Duodenal mucosa (tissue), 2 donors: ENCODE measurements at regions not wholly inside any gene's neighbourhood (a gene's known extent, or its start where the extent isn't known, plus 50 kb on each side); places are given as distances from the start of the nearest gene placed in this dataset.

Experiments
- H3K27ac ChIP-seq: one replicate; pipeline ENCODE4 v1.7.0; 2013; ENCODE audit warnings: low read depth, low read length
- H3K27me3 ChIP-seq, 2 donors: one replicate each; pipeline ENCODE4 v1.7.0; 2013; ENCODE audit warnings: low read length in 2 of 2, control low read depth in 1 of 2; ENCODE audit not compliant: insufficient read depth in 2 of 2, control insufficient read depth in 1 of 2
- H3K36me3 ChIP-seq, 2 donors: one replicate each; pipeline ENCODE4 v1.7.0; 2013; ENCODE audit warnings: low read length in 2 of 2, control low read depth in 1 of 2; ENCODE audit not compliant: insufficient read depth in 2 of 2, control insufficient read depth in 1 of 2
- H3K4me1 ChIP-seq, 2 donors: one replicate each; pipeline ENCODE4 v1.7.0; 2013; ENCODE audit warnings: low read length in 2 of 2, control low read depth in 1 of 2; ENCODE audit not compliant: insufficient read depth in 2 of 2, control insufficient read depth in 1 of 2
- H3K4me3 ChIP-seq, 2 donors: one replicate each; pipeline ENCODE4 v1.7.0; 2013; ENCODE audit warnings: low read length in 2 of 2, low read depth in 1 of 2
- H3K9ac ChIP-seq, 2 donors: one replicate each; pipeline ENCODE4 v1.7.0; 2013; ENCODE audit warnings: low read length in 2 of 2, low read depth in 1 of 2
- H3K9me3 ChIP-seq, 2 donors: one replicate each; pipeline ENCODE4 v1.7.0; 2013; ENCODE audit warnings: low read length in 2 of 2, control low read depth in 1 of 2; ENCODE audit not compliant: control insufficient read depth in 1 of 2

DNA sequence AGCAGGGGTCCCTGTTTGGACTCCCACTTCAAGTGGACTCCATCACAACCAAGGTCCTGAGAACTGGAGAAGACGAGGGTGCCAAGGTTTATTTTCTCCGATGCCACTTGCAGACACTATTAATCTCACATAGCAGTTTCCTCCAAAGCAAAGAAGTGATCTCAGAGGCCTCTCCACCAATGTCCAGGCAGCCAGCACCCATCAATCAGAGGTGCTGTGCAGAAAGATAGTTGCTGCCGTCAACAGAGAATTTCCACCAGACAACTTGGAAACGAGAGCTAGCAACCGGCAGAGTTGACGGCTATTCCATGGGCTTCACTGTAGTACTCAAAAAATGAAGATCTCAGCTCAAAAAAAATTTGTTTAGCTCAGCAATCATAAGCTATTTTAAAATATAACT, 438.6 kb upstream of the PFKP start:
- H3K4me3 ChIP-seq: no peak overlapping the region
- H3K36me3 ChIP-seq: no peaks in the 10 kb centered on the region
- no peak overlapping the region for H3K9ac ChIP-seq
- no peaks in the 10 kb centered on the region for H3K27me3 ChIP-seq
- no peak overlapping the region for H3K27ac ChIP-seq
- H3K4me1 ChIP-seq: no peaks in the 10 kb centered on the region
- H3K9me3 ChIP-seq: no peaks in the 10 kb centered on the region

DNA sequence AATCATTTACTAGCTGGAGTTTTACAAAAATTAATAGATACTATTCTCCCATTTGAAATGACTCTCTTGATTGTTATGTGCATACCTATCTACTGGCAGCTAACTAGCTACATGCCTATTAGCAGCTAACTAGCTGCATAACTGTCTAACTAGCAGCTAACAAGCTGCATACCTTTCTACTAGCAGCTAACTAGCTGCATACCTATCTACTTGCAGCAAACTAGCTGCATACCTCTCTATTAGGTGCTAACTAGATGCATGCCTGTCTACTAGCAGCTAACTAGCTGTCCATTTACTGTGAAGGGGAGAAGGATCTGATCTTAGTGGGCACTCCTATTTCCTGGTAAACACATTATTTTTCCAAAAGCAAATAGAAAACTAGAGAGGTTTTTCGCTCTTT, 439.4 kb upstream of the PFKP start:
- H3K36me3 ChIP-seq: no peaks in the 10 kb centered on the region
- no peaks in the 10 kb centered on the region for H3K9me3 ChIP-seq
- H3K27ac ChIP-seq: no peak overlapping the region
- H3K27me3 ChIP-seq: no peaks in the 10 kb centered on the region
- no peak overlapping the region for H3K4me3 ChIP-seq
- H3K9ac ChIP-seq: no peak overlapping the region
- no peaks in the 10 kb centered on the region for H3K4me1 ChIP-seq

DNA sequence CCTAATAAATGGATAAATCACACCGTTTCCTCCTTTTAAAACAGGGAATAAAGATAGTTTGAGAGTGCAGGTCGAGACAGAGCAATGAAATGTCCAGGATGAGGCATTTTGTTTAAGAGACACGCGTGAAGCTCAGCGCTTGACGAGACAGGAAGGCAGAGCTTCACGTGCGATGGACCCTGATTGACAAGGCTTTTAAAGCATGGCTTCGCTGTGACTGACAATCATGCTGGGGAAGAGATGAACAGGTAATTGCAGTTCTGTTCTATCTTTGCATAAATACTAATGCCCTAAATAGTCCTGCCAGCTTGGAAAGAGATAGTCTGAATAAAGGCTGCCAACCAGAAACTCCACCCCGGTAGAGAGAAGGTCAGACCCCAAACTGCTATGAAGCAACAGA, 442.3 kb upstream of the PFKP start:
- no peaks in the 10 kb centered on the region for H3K27me3 ChIP-seq
- no peak overlapping the region for H3K4me3 ChIP-seq
- no peak overlapping the region for H3K9ac ChIP-seq
- no peak overlapping the region for H3K27ac ChIP-seq
- no peaks in the 10 kb centered on the region for H3K4me1 ChIP-seq
- no peaks in the 10 kb centered on the region for H3K36me3 ChIP-seq
- H3K9me3 ChIP-seq: no peaks in the 10 kb centered on the region

DNA sequence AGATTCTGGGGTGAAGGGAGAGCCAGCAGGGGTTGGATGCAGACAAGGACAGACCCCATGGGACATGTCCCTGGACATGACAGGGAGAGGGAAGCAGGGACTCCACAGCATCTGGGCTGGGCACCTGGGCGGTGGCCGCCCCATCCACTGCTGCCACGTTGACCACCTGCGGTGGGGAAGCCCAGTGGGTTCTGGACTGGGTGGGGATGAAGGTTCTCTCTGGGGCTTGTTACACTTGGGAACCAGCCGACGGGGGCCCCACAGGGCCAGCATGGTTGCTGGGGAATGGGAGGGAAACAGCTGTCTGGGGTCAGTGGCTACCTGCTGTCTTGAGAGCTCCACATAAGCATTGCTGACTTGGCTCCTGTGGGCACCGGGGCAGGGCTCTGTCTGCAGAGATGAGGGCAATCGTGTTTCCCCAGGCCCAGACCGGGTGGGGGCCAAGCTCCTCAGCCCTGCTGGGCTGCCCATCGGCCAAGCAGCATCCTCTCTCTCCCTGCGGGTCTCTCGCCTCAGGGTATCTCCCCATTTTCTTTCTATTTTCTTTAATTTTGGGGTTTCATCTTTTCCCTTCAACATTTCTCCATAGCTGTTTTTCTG, 443.6 kb upstream of the PFKP start:
- no peak overlapping the region for H3K4me3 ChIP-seq
- no peaks in the 10 kb centered on the region for H3K36me3 ChIP-seq
- H3K27me3 ChIP-seq: no peaks in the 10 kb centered on the region
- no peaks in the 10 kb centered on the region for H3K4me1 ChIP-seq
- H3K9me3 ChIP-seq: no peaks in the 10 kb centered on the region
- no peak overlapping the region for H3K9ac ChIP-seq
- H3K27ac ChIP-seq: no peak overlapping the region

DNA sequence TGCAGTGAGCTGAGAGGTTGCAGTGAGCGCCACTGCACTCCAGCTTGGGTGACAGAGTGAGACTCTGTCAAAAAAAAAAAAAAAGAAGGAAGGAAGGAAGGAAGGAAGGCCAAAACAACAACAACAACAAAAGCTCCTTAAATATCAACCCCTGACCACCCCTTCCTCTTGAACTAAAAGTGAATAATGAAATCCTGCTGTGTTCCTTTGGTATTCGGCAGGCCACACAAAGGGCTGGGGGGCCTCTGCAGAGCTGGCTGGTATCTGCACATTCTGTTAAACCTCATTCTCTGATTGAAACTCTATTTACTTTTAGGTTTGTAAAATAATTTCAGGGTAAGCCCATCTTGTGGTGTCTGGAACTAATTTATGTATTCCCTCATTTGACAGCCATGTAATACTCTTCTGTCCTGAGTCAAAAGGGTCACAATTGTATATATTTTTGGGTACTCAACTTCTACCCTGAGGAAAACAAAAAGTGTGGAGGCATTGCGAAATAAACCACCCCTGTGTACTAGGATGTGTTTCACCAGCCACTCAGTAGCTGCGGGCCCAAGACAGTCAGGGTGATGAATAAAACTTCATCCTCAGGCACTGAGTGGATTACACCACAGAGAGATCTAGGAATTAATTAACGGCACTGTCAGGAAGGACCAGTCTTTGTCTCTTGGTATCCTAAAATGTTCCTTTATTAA, 446.4 kb upstream of the PFKP start:
- H3K4me3 ChIP-seq: no peak overlapping the region
- no peak overlapping the region for H3K27ac ChIP-seq
- H3K9ac ChIP-seq: no peak overlapping the region
- H3K36me3 ChIP-seq: no peaks in the 10 kb centered on the region
- H3K9me3 ChIP-seq: no peaks in the 10 kb centered on the region
- no peaks in the 10 kb centered on the region for H3K27me3 ChIP-seq
- H3K4me1 ChIP-seq: no peaks in the 10 kb centered on the region

DNA sequence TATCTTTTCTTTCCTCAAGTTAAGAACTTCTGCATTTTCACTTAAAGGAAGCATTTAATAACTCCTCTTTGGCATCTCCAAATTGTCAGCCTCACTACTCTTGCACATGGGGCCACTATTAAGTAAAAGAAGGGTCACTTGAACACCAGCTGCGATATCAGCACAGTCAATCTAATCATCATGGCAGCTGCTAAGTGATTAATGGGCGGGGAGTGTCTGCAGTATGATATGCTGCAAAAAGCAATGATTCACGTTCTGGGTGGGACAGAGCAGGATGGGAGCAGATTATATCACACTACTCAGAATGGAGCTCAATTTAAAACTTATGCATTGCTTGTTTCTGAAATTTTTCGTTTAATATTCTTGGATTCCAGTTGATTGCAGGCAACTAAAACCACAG, 447.4 kb upstream of the PFKP start:
- H3K27ac ChIP-seq: no peak overlapping the region
- H3K9me3 ChIP-seq: no peaks in the 10 kb centered on the region
- no peak overlapping the region for H3K9ac ChIP-seq
- no peaks in the 10 kb centered on the region for H3K36me3 ChIP-seq
- no peaks in the 10 kb centered on the region for H3K4me1 ChIP-seq
- H3K4me3 ChIP-seq: no peak overlapping the region
- H3K27me3 ChIP-seq: no peaks in the 10 kb centered on the region

DNA sequence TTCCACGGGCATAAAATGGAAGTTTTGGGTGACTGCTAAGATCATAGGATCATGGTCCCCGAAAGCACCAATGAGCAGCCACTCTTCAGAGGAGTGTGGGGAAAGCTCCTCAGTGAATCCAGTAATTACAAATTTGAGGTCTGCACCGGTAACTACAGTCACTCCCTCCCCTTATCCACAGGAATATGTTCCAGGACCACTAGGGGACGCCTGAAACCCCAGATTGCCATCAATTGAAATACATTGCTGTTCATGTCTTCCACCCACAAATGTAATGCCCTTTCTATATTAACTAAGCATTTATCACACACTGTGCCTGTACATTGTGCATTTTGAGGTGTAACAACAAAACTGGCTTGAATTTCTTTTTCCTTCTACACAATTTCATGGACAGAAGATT, 447.9 kb upstream of the PFKP start:
- no peaks in the 10 kb centered on the region for H3K27me3 ChIP-seq
- H3K27ac ChIP-seq: no peak overlapping the region
- no peaks in the 10 kb centered on the region for H3K36me3 ChIP-seq
- H3K9me3 ChIP-seq: no peaks in the 10 kb centered on the region
- H3K9ac ChIP-seq: no peak overlapping the region
- H3K4me3 ChIP-seq: no peak overlapping the region
- H3K4me1 ChIP-seq: no peaks in the 10 kb centered on the region

DNA sequence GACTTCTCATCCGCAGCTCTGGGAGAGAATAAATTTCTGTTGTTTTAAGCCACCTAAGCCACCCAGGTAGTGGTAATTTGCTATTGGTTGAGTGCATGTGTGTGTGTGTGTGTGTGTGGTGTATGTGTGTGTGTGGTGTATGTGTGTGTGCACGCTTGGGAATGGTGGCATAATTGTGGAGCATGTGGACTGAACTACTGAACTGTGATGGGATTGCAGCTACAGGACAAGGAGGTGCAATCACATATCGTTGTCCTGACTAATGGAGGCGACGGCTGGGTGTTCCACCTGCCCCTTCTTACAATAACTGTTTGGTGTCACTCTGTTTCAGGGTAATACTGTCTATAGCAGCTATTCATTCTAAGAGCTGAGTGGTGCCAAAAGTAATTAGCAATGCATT, 448.7 kb upstream of the PFKP start:
- no peaks in the 10 kb centered on the region for H3K27me3 ChIP-seq
- H3K9me3 ChIP-seq: no peaks in the 10 kb centered on the region
- no peaks in the 10 kb centered on the region for H3K4me1 ChIP-seq
- H3K27ac ChIP-seq: no peak overlapping the region
- no peak overlapping the region for H3K4me3 ChIP-seq
- no peak overlapping the region for H3K9ac ChIP-seq
- no peaks in the 10 kb centered on the region for H3K36me3 ChIP-seq

DNA sequence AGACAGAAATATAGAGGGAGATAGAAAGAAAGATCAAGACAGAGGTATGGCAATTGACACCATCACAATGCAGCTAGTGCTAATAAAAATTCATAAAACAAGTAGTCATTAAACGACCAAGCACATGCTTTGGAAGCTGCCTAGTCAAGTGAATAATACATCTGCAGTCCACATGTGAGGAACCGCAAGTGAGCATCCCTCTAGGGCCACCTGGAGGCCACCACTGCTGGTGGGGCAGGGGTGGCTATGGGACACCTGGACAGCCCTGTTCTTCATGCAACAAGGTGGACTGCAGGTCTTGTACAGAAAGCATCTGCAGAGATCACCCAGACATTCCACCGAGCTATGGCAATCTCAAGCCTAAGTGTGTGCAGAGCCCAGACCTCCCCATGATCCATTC, 451.1 kb upstream of the PFKP start:
- no peaks in the 10 kb centered on the region for H3K27me3 ChIP-seq
- no peaks in the 10 kb centered on the region for H3K4me1 ChIP-seq
- no peaks in the 10 kb centered on the region for H3K36me3 ChIP-seq
- H3K27ac ChIP-seq: no peak overlapping the region
- H3K4me3 ChIP-seq: no peak overlapping the region
- H3K9ac ChIP-seq: no peak overlapping the region
- no peaks in the 10 kb centered on the region for H3K9me3 ChIP-seq

DNA sequence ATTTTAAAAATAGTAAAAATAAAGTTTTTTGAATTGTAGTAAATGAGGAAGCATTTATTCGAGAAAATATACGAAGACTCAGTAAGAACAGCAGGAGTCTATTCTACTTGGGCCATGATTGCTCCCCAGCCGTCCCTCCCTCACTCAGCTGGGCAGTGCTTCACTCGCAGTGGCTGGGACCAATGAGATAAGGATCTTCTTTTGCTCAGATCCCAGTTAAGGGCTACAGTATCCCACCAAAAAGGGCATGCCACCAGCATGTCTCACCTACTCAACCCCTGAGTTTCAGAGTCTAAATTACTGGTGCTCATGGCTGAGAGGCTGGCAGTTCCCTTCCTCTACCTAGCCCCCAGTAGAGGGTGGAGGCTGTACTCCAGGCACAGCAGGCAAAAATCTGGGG, 455.7 kb upstream of the PFKP start:
- Histone ChIP-seq H3K9me3 (no peaks in the 10 kb centered on the region), H3K27ac (no peak overlapping the region), H3K36me3 (no peaks in the 10 kb centered on the region), H3K27me3 (no peaks in the 10 kb centered on the region), H3K4me3 (no peak overlapping the region), H3K9ac (no peak overlapping the region), H3K4me1 (no peaks in the 10 kb centered on the region)
